Heart left ventricle (tissue), 16 donors: ENCODE measurements at regions not wholly inside any gene's neighbourhood (a gene's known extent, or its start where the extent isn't known, plus 50 kb on each side); places are given as distances from the start of the nearest gene placed in this dataset.

Source experiments
- ATAC-seq, 4 donors: fragments of 200-7000 bp; cut with Tn5 transposase; one replicate each; pipeline ENCODE4 v1.9.1; 2020 to 2022; ENCODE audit warnings: moderate library complexity in 4 of 4, mild to moderate bottlenecking in 3 of 4, moderate number of reproducible peaks in 1 of 4
- DNase-seq, 5 donors: peaks; one replicate each; pipeline ENCODE4 v3.0.0-alpha.2; 2020
- H3K27ac ChIP-seq, 12 donors: fragments of 200-600 bp; sonication (generic) in 4 of 12; one replicate each; pipeline versions ENCODE4 v1.5.0 to v1.8.0; 2016 to 2022; ENCODE audit warnings: mild to moderate bottlenecking in 2 of 12
- H3K27me3 ChIP-seq, 9 donors: fragments of 200-600 bp; sonication (generic) in 2 of 9; one replicate each; pipeline versions ENCODE4 v1.5.1 to v1.8.0; 2016 to 2022; ENCODE audit warnings: mild to moderate bottlenecking in 3 of 9
- H3K36me3 ChIP-seq, 9 donors: fragments of 200-600 bp; sonication (generic) in 2 of 9; one replicate each; pipeline versions ENCODE4 v1.5.0 to v1.8.0; 2018 to 2022; ENCODE audit warnings: mild to moderate bottlenecking in 2 of 9
- H3K4me1 ChIP-seq, 12 donors: fragments of 200-600 bp; sonication (generic) in 4 of 12; one replicate each; pipeline versions ENCODE4 v1.5.0 to v1.8.0; 2016 to 2022; ENCODE audit warnings: mild to moderate bottlenecking in 3 of 12
- H3K4me3 ChIP-seq, 12 donors: fragments of 200-600 bp; sonication (generic) in 4 of 12; one replicate each; pipeline versions ENCODE4 v1.5.0 to v1.8.0; 2017 to 2022; ENCODE audit warnings: mild to moderate bottlenecking in 9 of 12, moderate library complexity in 4 of 12
- H3K9me3 ChIP-seq, 12 donors: fragments of 200-600 bp; sonication (generic) in 4 of 12; one replicate each; pipeline versions ENCODE4 v1.5.0 to v1.8.0; 2016 to 2022; ENCODE audit warnings: mild to moderate bottlenecking in 1 of 12
- CTCF ChIP-seq, 12 donors: fragments of 200-600 bp; sonication (generic) in 4 of 12; IDR thresholded peaks; one replicate each; pipeline versions ENCODE4 v1.5.0 to v1.8.0; 2018 to 2022; ENCODE audit warnings: antibody characterized with exemption in 12 of 12, mild to moderate bottlenecking in 5 of 12
- POLR2A ChIP-seq, 2 donors: fragments of 450-650 bp; IDR thresholded peaks; one replicate each; pipeline ENCODE4 v1.6.1; 2017; ENCODE audit warnings: antibody characterized with exemption in 2 of 2, mild to moderate bottlenecking in 2 of 2, moderate library complexity in 2 of 2
- WGBS, 4 donors: extraction: QIAGEN DNeasy Blood & Tissue Kit in 2 of 4; methylation state at CpG; one replicate each; pipeline versions ENCODE4 v1.1.5 to v1.1.7; 2013 to 2018; 5-methylcytosine and 5-hydroxymethylcytosine counted together
- intact Hi-C, 10 donors: fragments of 100-400 bp; cut with DNase I; formaldehyde crosslinking; loops; one replicate each; pipeline versions ENCODE4 v1.11.1 to v1.14.2; 2022
- donor health status: ischemic (EF 13 %, LVEDD 7.1; RV severe dilation, severe dysfunction).
- donor health status: healthy with polysubstance abuse.
- donor health status: DM: no; HTN: yes; CAD: no.
- donor health status: DM: no; HTN: no; CAD: no.
- donor health status: ischemic (EF 25% LVEDD 6.9; RV normal size, moderate dysfunction).
- donor health status: ischemic (EF 25% LVEDD 5.7; RV mildly dilated, moderate dysfunction).
- donor health status: healthy.
- donor health status: DM: yes; HTN: yes; CAD: no.
- donor health status: ischemic (EF 35%, LVEDD 5.7; RV mildly dilated, moderate dysfunction).
- donor health status: nonischemic (EF 11% LVEDD 7.7; RV severe dilation, severe dysfunction).
- donor health status: DM: yes; HTN: yes; CAD: no.
- donor health status: PGD.
- donor health status: ischemic (EF 29% LVEDD 5.4; RV normal size, mild dysfunction).
- donor health status: nonischemic (EF 23%, LVEDD 6.1; RV moderate dilation, normal function).

DNA sequence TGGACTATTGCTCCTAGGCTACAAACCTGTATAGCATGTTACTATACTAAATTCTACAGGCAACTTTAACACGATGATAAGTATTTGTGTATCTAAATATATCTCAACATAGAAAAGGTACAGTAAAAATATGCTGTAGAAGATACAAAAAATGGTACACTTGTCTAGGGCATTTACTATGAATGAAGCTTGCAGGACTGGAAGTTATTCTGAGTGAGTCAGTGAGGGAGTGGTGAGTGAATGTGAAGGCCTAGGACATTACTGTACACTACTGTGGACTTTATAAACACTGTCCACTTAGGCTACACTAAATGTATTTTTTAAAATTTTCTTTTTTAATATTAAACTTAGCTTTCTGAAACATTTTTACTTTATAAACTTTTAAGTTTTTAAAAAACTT is 140.5 kb upstream of the SGO1 start:
- intact Hi-C loops, result loop anchor here in 1 of 10 donors (10.0 kb wide), 1 partner anchor 1788 kb away; no protein-coding TSS in a partner anchor
- TF ChIP-seq POLR2A (IDR thresholded peaks at IDR 0.05) (no peak), CTCF (IDR thresholded peaks at IDR 0.05) (no peak)

GRCh38 chr3:20325563-20325962 is 139.6 kb upstream of the SGO1 start:
- TF ChIP-seq CTCF (IDR thresholded peaks at IDR 0.05) (no peak), POLR2A (IDR thresholded peaks at IDR 0.05) (no peak)
- Histone ChIP-seq H3K4me1 (peaks cover 0 to 9% (median 0%) of the 10 kb centered on the region in 12 donors), H3K4me3 (no peak overlapping the region), H3K9me3 (no peaks in the 10 kb centered on the region), H3K27ac (no peak overlapping the region), H3K27me3 (no peaks in the 10 kb centered on the region), H3K36me3 (no peaks in the 10 kb centered on the region)
- 86 to 98% (median 93%) methylated on average over 1 of the region's 1 CpG for WGBS, 4 donors
- ATAC-seq (no peak), DNase-seq (no peak)
- intact Hi-C loops, result loop anchor here in 1 of 10 donors (10.0 kb wide), 1 partner anchor 1789 kb away; no protein-coding TSS in a partner anchor

More for the DNA sequence above, 140.5 kb upstream of the SGO1 start:
- Histone ChIP-seq H3K9me3 (no peaks in the 10 kb centered on the region), H3K27me3 (no peaks in the 10 kb centered on the region), H3K27ac (no peak overlapping the region), H3K4me1 (peaks cover 0 to 5% (median 0%) of the 10 kb centered on the region in 12 donors), H3K4me3 (no peak overlapping the region), H3K36me3 (no peaks in the 10 kb centered on the region)
- WGBS, 4 donors, result 86 to 100% (median 88%) methylated on average over 1 of the region's 1 CpG
- DNase-seq (no peak), ATAC-seq (no peak)

- H3K27ac ChIP-seq, result no peak overlapping the region
- 37 to 82% (median 60%) methylated on average over 1 of the region's 1 CpG for WGBS, 4 donors
- no peak overlapping the region for H3K4me3 ChIP-seq
- DNase-seq, result no peak
- intact Hi-C loops, result loop anchor here in 1 of 10 donors (10.0 kb wide), 1 partner anchor 1790 kb away; no protein-coding TSS in a partner anchor
- TF ChIP-seq POLR2A (IDR thresholded peaks at IDR 0.05), result no peak
- no peak for TF ChIP-seq CTCF (IDR thresholded peaks at IDR 0.05)
- peaks cover 0 to 16% (median 0%) of the 10 kb centered on the region in 12 donors for H3K4me1 ChIP-seq
- ATAC-seq, result no peak
- no peaks in the 10 kb centered on the region for H3K27me3 ChIP-seq
- H3K36me3 ChIP-seq, result no peaks in the 10 kb centered on the region
- no peaks in the 10 kb centered on the region for H3K9me3 ChIP-seq
Measured at GRCh38 chr3:20324664-20325478, 138.9 kb upstream of the SGO1 start.

GRCh38 chr3:20323307-20323927 is 137.4 kb upstream of the SGO1 start:
- H3K36me3 ChIP-seq, result no peaks in the 10 kb centered on the region
- no peaks in the 10 kb centered on the region for H3K27me3 ChIP-seq
- WGBS, 4 donors, result 62 to 71% (median 68%) methylated on average over 8 of the region's 8 CpGs
- DNase-seq (no peak), ATAC-seq (no peak)
- intact Hi-C loops, result loop anchor here in 1 of 10 donors (10.0 kb wide), 1 partner anchor 1791 kb away; no protein-coding TSS in a partner anchor
- no peak overlapping the region for H3K27ac ChIP-seq
- TF ChIP-seq CTCF (IDR thresholded peaks at IDR 0.05) (no peak), POLR2A (IDR thresholded peaks at IDR 0.05) (no peak)
- H3K4me1 ChIP-seq, result peaks cover 0 to 22% (median 0%) of the 10 kb centered on the region in 12 donors
- no peaks in the 10 kb centered on the region for H3K9me3 ChIP-seq
- no peak overlapping the region for H3K4me3 ChIP-seq
